GM18511 (cell line): ENCODE measurements at regions not wholly inside any gene's neighbourhood (a gene's known extent, or its start where the extent isn't known, plus 50 kb on each side); places are given as distances from the start of the nearest gene placed in this dataset.

Experiments
- ATAC-seq: cut with Tn5 transposase; IDR thresholded peaks from one replicate; pipeline ENCODE4 v1.9.1; 2021; ENCODE audit warnings: mild to moderate bottlenecking, moderate library complexity; ENCODE audit not compliant: unreplicated experiment

GRCh38 chr2:14684516-14684915 is 52.0 kb downstream of the LRATD1 start:
- ATAC-seq, result no peak

- ATAC-seq, result no peak
Observed at GRCh38 chr2:14690926-14691325, 58.4 kb downstream of the LRATD1 start.

GRCh38 chr2:14693874-14694273 is 61.4 kb downstream of the LRATD1 start:
- ATAC-seq, result no peak

GRCh38 chr2:14700753-14701152 is 68.2 kb downstream of the LRATD1 start:
- ATAC-seq, result no peak

- ATAC-seq, result no peak
Observed at GRCh38 chr2:14702258-14702657, 69.7 kb downstream of the LRATD1 start.

GRCh38 chr2:14706201-14706600 is 73.7 kb downstream of the LRATD1 start:
- ATAC-seq, result no peak

- no peak for ATAC-seq
Observed at GRCh38 chr2:14712111-14712510, 79.6 kb downstream of the LRATD1 start.

GRCh38 chr2:14713248-14713647 is 80.7 kb downstream of the LRATD1 start:
- no peak for ATAC-seq

GRCh38 chr2:14715600-14715999 is 83.1 kb downstream of the LRATD1 start:
- ATAC-seq, result no peak

GRCh38 chr2:14716319-14716718 is 83.8 kb downstream of the LRATD1 start:
- ATAC-seq, result no peak

GRCh38 chr2:14717131-14717530 is 84.6 kb downstream of the LRATD1 start:
- ATAC-seq, result no peak

- ATAC-seq, result no peak
Observed at GRCh38 chr2:14720319-14720718, 87.8 kb downstream of the LRATD1 start.

GRCh38 chr2:14720739-14721138 is 88.2 kb downstream of the LRATD1 start:
- no peak for ATAC-seq

- ATAC-seq, result no peak
Observed at GRCh38 chr2:14722904-14723570, 90.5 kb downstream of the LRATD1 start.

- ATAC-seq, result no peak
Observed at GRCh38 chr2:14723684-14724083, 91.2 kb downstream of the LRATD1 start.

GRCh38 chr2:14735696-14736095 is 103.2 kb downstream of the LRATD1 start:
- no peak for ATAC-seq

GRCh38 chr2:14737201-14737600 is 104.7 kb downstream of the LRATD1 start:
- ATAC-seq, result no peak

- ATAC-seq, result no peak
Observed at GRCh38 chr2:14743861-14744260, 111.3 kb downstream of the LRATD1 start.

GRCh38 chr2:14745288-14746076 is 113.0 kb downstream of the LRATD1 start:
- no peak for ATAC-seq

GRCh38 chr2:14746133-14746532 is 113.6 kb downstream of the LRATD1 start:
- ATAC-seq, result no peak

GRCh38 chr2:14747447-14747846 is 114.9 kb downstream of the LRATD1 start:
- ATAC-seq, result no peak

GRCh38 chr2:14749884-14750283 is 117.4 kb downstream of the LRATD1 start:
- no peak for ATAC-seq
